Endothelial cell (in vitro differentiated cells): ENCODE measurements at regions not wholly inside any gene's neighbourhood (a gene's known extent, or its start where the extent isn't known, plus 50 kb on each side); places are given as distances from the start of the nearest gene placed in this dataset.

ENCODE experiments used
- DNase-seq: peaks from one replicate; pipeline ENCODE4 v3.0.0; 2021; ENCODE audit warnings: low spot score
- H3K27ac Mint-ChIP-seq: one replicate; pipeline ENCODE4 v1.8.0; 2021; ENCODE audit warnings: mixed read lengths, inconsistent platforms; ENCODE audit not compliant: unreplicated experiment
- H3K27me3 Mint-ChIP-seq: one replicate; pipeline ENCODE4 v1.8.0; 2021; ENCODE audit warnings: mild to moderate bottlenecking, moderate library complexity, mixed read lengths, inconsistent platforms; ENCODE audit not compliant: unreplicated experiment
- H3K36me3 Mint-ChIP-seq: one replicate; pipeline ENCODE4 v1.8.0; 2021; ENCODE audit warnings: mild to moderate bottlenecking, low read depth, mixed read lengths, inconsistent platforms; ENCODE audit not compliant: unreplicated experiment
- H3K4me1 Mint-ChIP-seq: one replicate; pipeline ENCODE4 v1.8.0; 2021; ENCODE audit warnings: mild to moderate bottlenecking, mixed read lengths, inconsistent platforms; ENCODE audit not compliant: unreplicated experiment
- H3K4me3 Mint-ChIP-seq: one replicate; pipeline ENCODE4 v1.8.0; 2021; ENCODE audit warnings: mild to moderate bottlenecking, mixed read lengths, inconsistent platforms; ENCODE audit not compliant: unreplicated experiment
- H3K9me3 Mint-ChIP-seq: one replicate; pipeline ENCODE4 v1.8.0; 2021; ENCODE audit warnings: mixed read lengths, inconsistent platforms; ENCODE audit not compliant: unreplicated experiment
- TF ChIP-seq, protein P1 (sequence below): fragments of 200-600 bp; sonication (generic); IDR thresholded peaks from one replicate; pipeline ENCODE4 v1.5.0; 2021; ENCODE audit warnings: antibody characterized with exemption; ENCODE audit not compliant: unreplicated experiment

GRCh38 chr12:67852701-67853100, 136.5 kb upstream of the IFNG-AS1 start:
- Mint-ChIP-seq H3K4me3 (no peak overlapping the region), H3K9me3 (no peaks in the 10 kb centered on the region), H3K4me1 (no peaks in the 10 kb centered on the region), H3K27me3 (no peaks in the 10 kb centered on the region), H3K36me3 (no peaks in the 10 kb centered on the region), H3K27ac (no peak overlapping the region)
- DNase-seq: no peak
- TF ChIP-seq, protein P1, sequence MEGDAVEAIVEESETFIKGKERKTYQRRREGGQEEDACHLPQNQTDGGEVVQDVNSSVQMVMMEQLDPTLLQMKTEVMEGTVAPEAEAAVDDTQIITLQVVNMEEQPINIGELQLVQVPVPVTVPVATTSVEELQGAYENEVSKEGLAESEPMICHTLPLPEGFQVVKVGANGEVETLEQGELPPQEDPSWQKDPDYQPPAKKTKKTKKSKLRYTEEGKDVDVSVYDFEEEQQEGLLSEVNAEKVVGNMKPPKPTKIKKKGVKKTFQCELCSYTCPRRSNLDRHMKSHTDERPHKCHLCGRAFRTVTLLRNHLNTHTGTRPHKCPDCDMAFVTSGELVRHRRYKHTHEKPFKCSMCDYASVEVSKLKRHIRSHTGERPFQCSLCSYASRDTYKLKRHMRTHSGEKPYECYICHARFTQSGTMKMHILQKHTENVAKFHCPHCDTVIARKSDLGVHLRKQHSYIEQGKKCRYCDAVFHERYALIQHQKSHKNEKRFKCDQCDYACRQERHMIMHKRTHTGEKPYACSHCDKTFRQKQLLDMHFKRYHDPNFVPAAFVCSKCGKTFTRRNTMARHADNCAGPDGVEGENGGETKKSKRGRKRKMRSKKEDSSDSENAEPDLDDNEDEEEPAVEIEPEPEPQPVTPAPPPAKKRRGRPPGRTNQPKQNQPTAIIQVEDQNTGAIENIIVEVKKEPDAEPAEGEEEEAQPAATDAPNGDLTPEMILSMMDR: no peak

DNA sequence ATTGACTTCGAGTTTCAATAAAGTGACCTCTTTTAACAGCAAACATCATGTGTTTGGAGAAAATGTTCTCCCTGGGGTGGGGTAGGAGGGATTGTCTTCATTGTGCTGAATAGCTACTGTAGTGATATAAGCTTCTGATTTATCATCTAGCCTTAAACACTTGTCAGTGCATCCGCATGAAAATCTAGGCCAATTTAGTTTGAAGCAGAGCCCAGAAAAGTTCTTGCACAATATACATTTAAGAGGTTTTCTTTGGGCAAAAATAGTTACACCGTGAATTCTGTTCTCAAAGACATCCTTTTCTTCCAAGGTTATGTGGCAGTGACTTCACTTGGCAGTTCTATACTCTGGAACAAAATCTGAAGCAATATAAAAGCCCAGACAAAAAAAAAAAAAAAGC, 136.0 kb upstream of the IFNG-AS1 start:
- no peaks in the 10 kb centered on the region for H3K9me3 Mint-ChIP-seq
- TF ChIP-seq, protein P1: no peak
- DNase-seq: no peak
- no peaks in the 10 kb centered on the region for H3K36me3 Mint-ChIP-seq
- H3K4me3 Mint-ChIP-seq: no peak overlapping the region
- no peaks in the 10 kb centered on the region for H3K4me1 Mint-ChIP-seq
- H3K27me3 Mint-ChIP-seq: no peaks in the 10 kb centered on the region
- H3K27ac Mint-ChIP-seq: no peak overlapping the region

GRCh38 chr12:67854351-67854750, 134.9 kb upstream of the IFNG-AS1 start:
- Mint-ChIP-seq H3K9me3 (no peaks in the 10 kb centered on the region), H3K4me1 (no peaks in the 10 kb centered on the region), H3K27ac (no peak overlapping the region), H3K27me3 (no peaks in the 10 kb centered on the region), H3K4me3 (no peak overlapping the region), H3K36me3 (no peaks in the 10 kb centered on the region)
- TF ChIP-seq, protein P1: no peak
- no peak for DNase-seq

DNA sequence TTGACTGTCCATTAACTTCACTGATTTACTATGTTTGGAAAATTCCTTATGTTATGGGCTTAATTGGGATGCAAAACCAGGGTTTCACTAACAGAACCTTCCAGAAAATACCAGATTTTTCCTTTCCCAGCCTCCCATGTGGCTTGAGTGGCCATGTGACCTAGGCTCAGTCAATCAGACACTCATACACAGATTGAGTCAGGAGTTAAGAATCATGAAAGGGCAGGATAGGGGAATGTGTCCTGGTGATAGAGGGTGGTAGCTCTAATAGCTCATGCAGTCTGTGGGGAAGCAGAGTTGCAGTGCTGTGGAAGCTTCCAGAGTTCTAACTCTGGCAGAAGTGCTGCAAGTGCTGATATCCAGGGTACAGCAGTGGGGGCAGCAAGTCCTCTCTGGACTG, 134.1 kb upstream of the IFNG-AS1 start:
- Mint-ChIP-seq H3K4me1 (no peaks in the 10 kb centered on the region), H3K27ac (no peak overlapping the region), H3K4me3 (no peak overlapping the region), H3K36me3 (no peaks in the 10 kb centered on the region), H3K9me3 (no peaks in the 10 kb centered on the region), H3K27me3 (no peaks in the 10 kb centered on the region)
- TF ChIP-seq, protein P1: no peak
- DNase-seq: no peak

GRCh38 chr12:67871231-67871630, 118.0 kb upstream of the IFNG-AS1 start:
- TF ChIP-seq, protein P1: no peak
- DNase-seq: no peak
- Mint-ChIP-seq H3K27me3 (peaks cover 2% of the 10 kb centered on the region), H3K4me1 (no peaks in the 10 kb centered on the region), H3K27ac (no peak overlapping the region), H3K9me3 (no peaks in the 10 kb centered on the region), H3K4me3 (no peak overlapping the region), H3K36me3 (peaks cover 4% of the 10 kb centered on the region)
